HG02938 (cell line): ENCODE measurements at regions not wholly inside any gene's neighbourhood (a gene's known extent, or its start where the extent isn't known, plus 50 kb on each side); places are given as distances from the start of the nearest gene placed in this dataset.
"Not testable (repeated sequence)": the region's sequence is repeated elsewhere in the genome, so short reads cannot be mapped to it uniquely, and the experiment has no call there.

Source experiments
- ATAC-seq: cut with Tn5 transposase; IDR thresholded peaks from one replicate; pipeline ENCODE4 v1.9.1; 2021; ENCODE audit warnings: mild to moderate bottlenecking, moderate library complexity; ENCODE audit not compliant: unreplicated experiment

GRCh38 chr1:242914729-242915128 lies 340.4 kb downstream of the CEP170 start:
- ATAC-seq = not testable (repeated sequence)

DNA sequence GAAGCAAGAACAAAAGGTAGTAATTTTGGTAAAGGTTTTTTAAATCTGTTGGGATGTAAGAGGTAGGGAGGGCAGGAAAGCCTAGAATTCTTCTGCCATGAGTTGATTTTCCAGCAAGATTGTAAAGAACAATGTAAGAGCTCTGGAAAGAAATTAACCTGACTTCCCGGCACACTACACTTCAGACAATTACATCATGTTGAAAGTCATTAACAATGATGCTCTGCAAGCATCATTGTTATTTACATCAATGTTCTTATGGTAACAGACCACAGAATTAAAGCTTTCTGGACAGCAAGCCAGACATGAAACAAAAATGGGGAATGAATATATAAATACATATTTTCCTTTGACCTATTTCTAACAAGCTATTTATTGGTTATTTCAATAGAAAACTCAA lies 342.2 kb downstream of the CEP170 start:
- not testable (repeated sequence) for ATAC-seq

- ATAC-seq = not testable (repeated sequence)
Observed at GRCh38 chr1:242900558-242900957, 354.5 kb downstream of the CEP170 start.

GRCh38 chr1:242890192-242890741 lies 364.8 kb downstream of the CEP170 start:
- no peak for ATAC-seq

DNA sequence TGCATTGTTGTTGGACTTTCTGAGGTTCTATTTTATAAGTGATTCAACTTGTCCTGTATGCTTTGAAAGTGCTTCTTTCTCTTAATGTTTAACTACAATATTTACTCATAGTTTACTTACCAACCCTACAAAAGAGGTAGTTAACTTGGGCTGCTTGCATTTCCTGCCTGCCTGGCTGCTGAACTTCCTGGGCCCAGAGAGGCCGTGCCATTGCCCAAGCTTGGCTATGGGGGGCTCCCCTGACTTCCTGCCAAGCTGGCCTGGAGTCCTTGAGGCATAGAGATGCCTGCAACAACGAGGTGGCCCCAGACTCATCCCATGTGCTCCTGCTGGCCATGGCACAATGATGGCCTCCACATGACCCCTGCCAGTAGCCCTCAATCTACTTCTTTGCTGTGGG lies 361.6 kb upstream of the PLD5 start:
- peak; percentile 92 for ATAC-seq

- ATAC-seq = not testable (repeated sequence)
Observed at GRCh38 chr1:242880022-242880421, 355.5 kb upstream of the PLD5 start.

- no peak for ATAC-seq
Observed at GRCh38 chr1:242877743-242878142, 353.2 kb upstream of the PLD5 start.

GRCh38 chr1:242877229-242877628 lies 352.7 kb upstream of the PLD5 start:
- no peak for ATAC-seq

DNA sequence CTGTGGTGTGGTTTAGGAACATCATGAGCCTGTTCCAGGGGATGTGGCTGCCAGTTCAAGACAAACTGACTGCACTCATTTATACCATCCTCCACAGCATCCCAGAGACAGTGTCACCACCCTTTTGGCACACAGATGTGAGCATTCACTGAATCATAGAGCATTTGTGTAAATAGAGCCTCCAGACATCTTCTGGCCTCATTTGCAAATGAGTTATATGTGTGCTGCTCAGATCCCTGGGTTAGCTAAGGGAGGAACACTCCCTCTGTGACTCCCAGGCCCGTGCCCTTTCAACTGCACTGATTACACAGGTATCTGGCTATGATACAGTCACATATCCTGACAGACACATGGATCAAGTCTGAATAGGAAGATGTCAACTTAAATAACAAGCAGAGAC lies 351.5 kb upstream of the PLD5 start:
- ATAC-seq = no peak

GRCh38 chr1:242873661-242874060 lies 349.2 kb upstream of the PLD5 start:
- peak; percentile 40 for ATAC-seq

- no peak for ATAC-seq
Observed at GRCh38 chr1:242872521-242872920, 348.0 kb upstream of the PLD5 start.

DNA sequence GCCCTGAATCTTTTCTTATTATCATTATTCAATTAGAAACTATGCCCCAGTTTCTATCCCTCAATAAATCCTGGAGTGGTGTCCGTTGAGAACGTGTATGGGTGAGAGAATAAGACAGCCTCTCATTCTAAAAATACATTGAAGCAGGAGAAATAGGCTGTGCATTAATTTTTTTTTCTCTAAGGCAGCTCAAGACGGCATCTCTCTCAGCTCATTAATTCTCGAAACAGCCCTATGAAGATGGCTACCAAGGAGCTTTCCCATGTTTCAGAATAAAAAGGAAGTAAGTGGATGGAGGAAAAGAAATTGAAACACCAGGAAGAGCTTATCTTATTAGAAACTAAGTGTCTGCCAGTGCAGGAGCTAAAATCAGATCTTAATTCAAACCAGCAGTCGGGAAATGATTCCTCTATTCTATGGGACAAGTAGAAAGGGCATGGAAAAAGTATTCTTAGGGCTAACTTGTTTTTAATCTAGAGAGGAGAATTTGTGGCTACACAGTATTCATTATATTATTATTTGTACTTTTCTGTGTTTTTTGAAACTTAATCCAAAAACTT lies 347.1 kb upstream of the PLD5 start:
- ATAC-seq = no peak

DNA sequence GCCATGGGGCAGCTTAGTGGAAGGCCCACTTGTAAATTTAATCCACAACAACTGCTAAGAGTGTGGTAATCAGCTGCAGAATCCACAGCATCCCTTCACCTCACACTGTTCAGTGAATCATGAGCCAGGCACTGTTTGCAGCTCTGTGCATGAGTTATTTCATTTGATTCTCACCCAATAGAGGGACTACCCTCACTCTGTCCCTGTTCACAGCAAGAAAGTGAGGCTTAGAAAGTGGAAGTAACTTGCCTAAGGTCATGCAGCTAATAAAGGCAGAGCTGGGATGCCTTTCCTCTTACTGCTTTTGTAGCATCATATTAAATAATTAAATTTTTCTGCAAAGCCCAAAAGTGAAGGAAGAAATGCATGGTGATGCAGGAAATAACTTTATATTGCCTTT lies 346.5 kb upstream of the PLD5 start:
- no peak for ATAC-seq

DNA sequence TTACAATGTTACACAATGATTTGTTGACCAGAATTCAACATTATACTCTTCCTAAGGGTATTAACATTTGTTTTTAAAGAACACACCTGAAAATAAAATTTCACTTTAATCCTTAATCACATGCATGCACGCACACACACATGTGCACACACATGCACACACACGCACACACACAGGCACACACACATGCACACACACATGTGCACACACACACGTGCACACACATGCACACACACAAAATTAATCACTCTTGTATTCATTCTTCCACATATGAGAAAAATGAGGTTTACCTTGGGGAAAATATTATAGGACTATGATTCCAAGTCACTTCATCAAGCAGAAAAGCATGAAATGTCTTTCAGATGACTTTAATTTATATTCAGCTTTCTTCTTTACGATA lies 331.8 kb upstream of the PLD5 start:
- ATAC-seq = no peak

DNA sequence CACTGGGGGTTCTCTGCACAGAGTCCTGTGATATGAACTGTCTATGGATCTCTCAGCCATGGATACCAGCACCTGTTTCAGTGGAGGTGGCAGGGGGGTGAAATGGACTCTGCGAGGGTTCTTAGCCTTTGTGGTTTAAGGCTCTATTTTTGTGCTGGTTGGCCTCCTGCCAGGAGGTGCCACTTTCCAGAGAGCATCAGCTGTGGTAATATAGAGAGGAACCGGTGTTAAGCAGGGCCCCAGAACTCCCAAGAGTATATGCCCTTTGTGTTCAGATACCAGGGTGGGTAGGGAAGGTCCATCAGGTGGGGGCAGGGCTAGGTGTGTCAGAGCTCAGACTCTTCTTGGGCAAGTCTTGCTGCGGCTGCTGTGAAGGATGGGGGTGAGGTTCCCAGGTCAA lies 330.0 kb upstream of the PLD5 start:
- ATAC-seq = no peak

DNA sequence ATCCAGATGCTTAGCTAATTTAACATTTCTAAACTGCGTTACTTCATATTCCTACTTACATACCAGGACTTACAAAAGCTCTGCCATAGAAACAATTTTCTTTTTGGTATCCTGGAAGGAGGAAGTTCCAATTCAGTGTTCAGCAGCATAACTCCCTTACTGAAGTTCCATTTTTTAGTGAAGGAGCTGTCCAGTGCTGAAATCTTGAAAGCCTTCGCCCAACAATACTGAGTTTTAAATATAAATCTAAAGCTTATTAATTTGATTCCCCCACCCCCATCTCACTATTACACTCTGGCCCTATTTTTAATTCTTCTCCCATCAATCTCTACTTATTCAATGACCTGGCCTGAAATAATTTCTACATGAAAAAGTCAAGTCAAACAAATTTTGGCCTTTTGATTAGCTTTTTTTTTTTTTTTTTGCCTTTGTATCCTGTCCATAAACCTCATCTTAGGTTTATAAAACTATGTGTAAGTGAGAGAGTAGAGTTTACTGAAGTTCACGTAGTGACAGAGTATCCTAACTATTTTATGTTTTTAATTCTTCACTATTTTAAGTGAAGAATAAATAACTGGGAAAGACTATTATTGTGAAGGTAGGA lies 323.0 kb upstream of the PLD5 start:
- ATAC-seq = no peak

GRCh38 chr1:242842094-242842493 lies 317.6 kb upstream of the PLD5 start:
- ATAC-seq = no peak

- ATAC-seq = no peak
Observed at GRCh38 chr1:242839101-242839500, 314.6 kb upstream of the PLD5 start.

DNA sequence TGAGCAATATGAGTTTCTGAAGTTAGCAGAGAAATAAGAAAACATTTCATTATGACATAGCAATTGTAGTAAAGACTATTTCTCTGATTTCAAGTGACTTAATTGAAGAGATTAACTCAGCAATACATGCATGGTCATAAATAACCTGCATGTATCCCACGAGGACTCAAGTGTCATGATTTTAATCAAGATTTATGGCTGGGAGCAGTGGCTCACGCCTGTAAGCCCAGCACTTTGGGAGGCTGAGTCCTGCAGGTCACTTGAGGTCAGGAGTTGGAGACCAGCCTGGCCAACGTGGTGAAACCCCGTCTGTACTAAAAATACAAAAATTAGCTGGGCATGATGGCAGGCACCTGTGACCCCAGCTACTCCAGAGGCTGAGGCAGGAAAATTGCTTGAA lies 311.9 kb upstream of the PLD5 start:
- ATAC-seq = no peak

DNA sequence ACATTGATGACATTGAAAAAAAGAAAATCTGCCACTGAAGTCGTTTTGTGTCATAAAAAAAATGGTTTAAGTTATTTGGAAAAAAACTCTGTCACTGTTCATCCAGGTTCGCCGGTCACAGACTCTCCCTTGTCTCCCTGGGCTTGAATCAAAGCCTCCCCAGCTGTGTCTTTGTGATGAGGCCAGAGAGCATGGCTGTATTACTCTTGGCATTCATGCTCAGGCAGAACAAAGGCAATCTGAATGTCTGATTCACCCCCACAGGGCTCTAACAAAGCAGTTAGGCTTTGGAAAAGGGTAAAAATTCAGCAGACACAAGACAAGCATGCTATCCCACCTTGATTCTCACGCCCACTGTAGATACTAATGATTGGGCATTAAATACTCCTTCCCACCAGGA lies 304.3 kb upstream of the PLD5 start:
- no peak for ATAC-seq

DNA sequence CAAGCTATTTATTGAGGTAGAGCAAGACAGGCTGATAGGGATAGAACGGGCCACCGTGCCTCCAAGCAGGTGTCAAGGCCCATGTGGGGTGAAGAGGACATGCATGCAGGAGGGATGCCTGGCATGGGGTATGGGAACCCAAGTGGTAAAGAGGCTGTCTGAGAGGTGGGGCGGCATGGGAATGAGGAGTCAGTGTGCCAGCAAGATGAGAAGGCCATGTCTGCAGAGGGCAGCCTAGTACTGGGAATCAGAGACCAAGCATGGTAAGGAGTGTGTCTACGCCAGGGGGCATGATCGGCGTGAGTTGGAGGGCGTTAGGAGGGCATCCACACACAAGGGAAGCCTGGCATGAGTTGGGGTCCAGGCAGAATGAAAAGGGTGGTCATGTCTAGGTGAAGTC lies 303.7 kb upstream of the PLD5 start:
- no peak for ATAC-seq

GRCh38 chr1:242827538-242827937 lies 303.0 kb upstream of the PLD5 start:
- ATAC-seq = no peak
